NCI-H446 (cell line): ENCODE measurements at regions not wholly inside any gene's neighbourhood (a gene's known extent, or its start where the extent isn't known, plus 50 kb on each side); places are given as distances from the start of the nearest gene placed in this dataset.
A peak's percentile ranks its signal among the peaks of the same experiment; 100 is the strongest.
"Not testable (repeated sequence)": the region's sequence is repeated elsewhere in the genome, so short reads cannot be mapped to it uniquely, and the experiment has no call there.

Experiments used
- DNase-seq, 2 experiments: peaks; one replicate each; lab custom pipeline; 2025; lab: John Stamatoyannopoulos, UW

- no peak for DNase-seq
These were observed 839.5 kb downstream of the FRK start for GRCh38 chr6:115221198-115221597.

GRCh38 chr6:115220551-115221159 lies 840.0 kb downstream of the FRK start:
- no peak for DNase-seq

GRCh38 chr6:115219645-115220044 lies 841.0 kb downstream of the FRK start:
- no peak for DNase-seq

- DNase-seq: no peak
These were observed 843.9 kb downstream of the FRK start for GRCh38 chr6:115216835-115217234.

- DNase-seq: no peak
These were observed 846.4 kb downstream of the FRK start for GRCh38 chr6:115214283-115214682.

GRCh38 chr6:115203381-115203780 lies 857.3 kb downstream of the FRK start:
- peak; percentile 1 to 44 for DNase-seq

- DNase-seq: peak; percentile 1
These were observed 852.3 kb upstream of the HS3ST5 start for GRCh38 chr6:115194981-115195638.

GRCh38 chr6:115191989-115192388 lies 849.2 kb upstream of the HS3ST5 start:
- DNase-seq: no peak

GRCh38 chr6:115190534-115190933 lies 847.7 kb upstream of the HS3ST5 start:
- no peak for DNase-seq

GRCh38 chr6:115175456-115175855 lies 832.6 kb upstream of the HS3ST5 start:
- not testable (repeated sequence) for DNase-seq

- not testable (repeated sequence) for DNase-seq
These were observed 823.1 kb upstream of the HS3ST5 start for GRCh38 chr6:115165912-115166311.

GRCh38 chr6:115159733-115160132 lies 816.9 kb upstream of the HS3ST5 start:
- no peak for DNase-seq

GRCh38 chr6:115137910-115138309 lies 795.1 kb upstream of the HS3ST5 start:
- DNase-seq: no peak

- DNase-seq: no peak
These were observed 791.0 kb upstream of the HS3ST5 start for GRCh38 chr6:115133790-115134189.

GRCh38 chr6:115131709-115132490 lies 789.1 kb upstream of the HS3ST5 start:
- DNase-seq: no peak

- not testable (repeated sequence) for DNase-seq
These were observed 778.7 kb upstream of the HS3ST5 start for GRCh38 chr6:115121513-115121912.

- no peak for DNase-seq
These were observed 777.6 kb upstream of the HS3ST5 start for GRCh38 chr6:115120391-115120790.

- DNase-seq: no peak
These were observed 748.6 kb upstream of the HS3ST5 start for GRCh38 chr6:115091461-115091860.

- no peak for DNase-seq
These were observed 735.7 kb upstream of the HS3ST5 start for GRCh38 chr6:115078555-115078954.

GRCh38 chr6:115071962-115072361 lies 729.1 kb upstream of the HS3ST5 start:
- no peak for DNase-seq

GRCh38 chr6:115067690-115068447 lies 725.0 kb upstream of the HS3ST5 start:
- no peak for DNase-seq

- DNase-seq: no peak
These were observed 721.9 kb upstream of the HS3ST5 start for GRCh38 chr6:115064680-115065079.
